ENCODE measurements at regions not wholly inside any gene's neighbourhood (a gene's known extent, or its start where the extent isn't known, plus 50 kb on each side); places are given as distances from the start of the nearest gene placed in this dataset.

DNA sequence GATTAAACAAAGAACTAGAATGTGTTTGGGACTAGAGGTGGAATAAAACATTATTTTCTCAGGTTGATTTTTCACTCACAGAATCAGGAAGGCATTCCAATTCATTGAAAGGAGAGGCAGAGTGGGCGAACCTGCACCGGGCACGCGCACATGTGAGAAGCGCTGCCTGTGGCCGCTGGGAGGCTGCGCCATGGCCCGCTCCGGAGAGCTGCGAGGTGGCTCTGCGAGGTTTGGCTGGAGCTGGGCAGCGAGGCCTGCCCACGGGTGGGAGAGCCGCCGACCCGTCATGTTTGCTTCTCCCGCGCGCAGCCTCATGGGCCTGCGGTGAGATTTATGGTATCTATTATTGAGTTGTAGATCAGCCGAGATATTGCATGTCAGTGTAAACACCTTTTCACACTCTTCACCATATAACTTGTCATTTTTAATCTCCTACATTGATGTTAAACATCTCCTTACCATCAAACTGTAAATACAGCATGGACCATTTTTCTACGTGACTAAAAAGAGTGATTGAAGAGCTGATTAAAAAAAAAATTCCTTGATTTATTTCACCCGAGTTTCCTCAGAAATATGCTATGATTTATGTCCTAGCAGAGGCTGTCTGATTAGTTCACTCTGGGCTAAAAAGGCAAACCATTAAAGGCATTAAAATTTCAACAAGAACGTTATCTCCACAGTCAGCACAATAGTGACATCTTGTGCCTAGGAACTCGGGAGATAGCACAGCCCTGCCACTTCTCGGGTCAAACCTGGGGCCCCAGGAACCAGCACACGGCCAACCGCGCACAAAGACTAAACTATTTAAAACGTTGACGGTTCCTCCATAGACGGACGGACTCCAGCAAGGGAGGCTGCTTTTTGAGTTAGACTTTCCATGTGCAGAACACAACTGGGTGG is 96.6 kb upstream of the RNF32 start:
- H3K4me1 ChIP-seq (ENCODE audit: control insufficient read depth, insufficient read depth, low read length), result no peaks in the 10 kb centered on the region
- H3K27me3 ChIP-seq (ENCODE audit: control insufficient read depth, insufficient read depth, low read length), result no peaks in the 10 kb centered on the region
- intact Hi-C loops (cut with micrococcal nuclease; ENCODE audit: unreplicated experiment) (no loop called here), in situ Hi-C loops (cut with HindIII; ENCODE audit: low pct_unique_long_range_greater_than_20kb, low sequenced_read_pairs) (no loop called here)
- no TSS peak for BruUV-seq (replicated peaks)
- no peaks in the 10 kb centered on the region for H3K36me3 ChIP-seq (ENCODE audit: control insufficient read depth, insufficient read depth, low read length)
- DNase-seq (ENCODE audit: low read depth, low spot score) (no peak), ATAC-seq (no peak)
- TF ChIP-seq CTCF (IDR thresholded peaks at IDR 0.05), result no peak
- TF ChIP-seq POLR2AphosphoS5 (IDR thresholded peaks at IDR 0.05; ENCODE audit: low read depth, low read length), result no peak
- no peak for TF ChIP-seq REST (IDR thresholded peaks at IDR 0.05; ENCODE audit: insufficient read depth in 1 of 2, low read depth in 2 of 2, low read length in 1 of 2)
- no peak for TF ChIP-seq TCF7L2 (IDR thresholded peaks at IDR 0.05; ENCODE audit: low read depth, low read length)
- no peak for TF ChIP-seq SIN3A (IDR thresholded peaks at IDR 0.05; ENCODE audit: borderline replicate concordance, insufficient read depth, low read depth, low read length)
- H3K27ac ChIP-seq (ENCODE audit: low read length), result no peak overlapping the region
- no peaks in the 10 kb centered on the region for H3K9me3 ChIP-seq (ENCODE audit: control insufficient read depth, insufficient read depth, low read depth, low read length)
- CTCF ChIA-PET, result no interaction called here
- no peak overlapping the region for H3K4me3 ChIP-seq (ENCODE audit: low read depth in 2 of 2, low read length in 2 of 2)
- POLR2A ChIA-PET, result no interaction called here

DNA sequence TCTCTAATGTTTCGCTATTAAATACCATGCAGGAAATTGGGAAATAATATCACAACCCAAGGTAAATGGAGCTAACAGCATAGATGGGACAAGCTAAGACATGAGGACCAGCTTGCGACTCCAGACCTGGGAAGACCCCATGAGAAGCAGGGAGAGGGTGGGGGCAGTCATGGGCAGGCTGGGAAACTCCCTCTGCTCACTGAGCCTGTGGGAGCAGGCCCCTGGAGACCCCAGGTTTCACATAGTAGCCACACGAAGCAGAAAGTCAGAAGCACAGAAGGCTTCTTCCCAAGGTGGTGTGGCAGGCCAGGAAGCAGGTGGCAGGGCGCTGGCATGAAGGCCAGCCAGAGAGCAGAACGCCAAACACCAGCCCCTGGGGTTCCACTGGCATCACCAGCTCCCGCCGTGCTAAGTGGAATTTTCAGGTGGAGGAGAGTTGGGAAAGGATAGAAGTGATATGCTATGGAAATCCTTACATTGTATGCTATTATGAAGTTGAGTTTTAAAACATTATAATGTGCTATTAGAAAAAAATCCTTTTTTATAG is 99.9 kb upstream of the RNF32 start:
- intact Hi-C loops (cut with micrococcal nuclease; ENCODE audit: unreplicated experiment), result no loop called here
- no peaks in the 10 kb centered on the region for H3K27me3 ChIP-seq (ENCODE audit: control insufficient read depth, insufficient read depth, low read length)
- no peak overlapping the region for H3K4me3 ChIP-seq (ENCODE audit: low read depth in 2 of 2, low read length in 2 of 2)
- no peak overlapping the region for H3K27ac ChIP-seq (ENCODE audit: low read length)
- no peaks in the 10 kb centered on the region for H3K9me3 ChIP-seq (ENCODE audit: control insufficient read depth, insufficient read depth, low read depth, low read length)
- CTCF ChIA-PET, result no interaction called here
- DNase-seq (ENCODE audit: low read depth, low spot score) (no peak), ATAC-seq (no peak)
- H3K36me3 ChIP-seq (ENCODE audit: control insufficient read depth, insufficient read depth, low read length), result no peaks in the 10 kb centered on the region
- in situ Hi-C loops (cut with HindIII; ENCODE audit: low pct_unique_long_range_greater_than_20kb, low sequenced_read_pairs), result no loop called here
- H3K4me1 ChIP-seq (ENCODE audit: control insufficient read depth, insufficient read depth, low read length), result no peaks in the 10 kb centered on the region
- no peak for TF ChIP-seq CTCF (IDR thresholded peaks at IDR 0.05)
- no peak for TF ChIP-seq POLR2AphosphoS5 (IDR thresholded peaks at IDR 0.05; ENCODE audit: low read depth, low read length)
- TF ChIP-seq TCF7L2 (IDR thresholded peaks at IDR 0.05; ENCODE audit: low read depth, low read length), result no peak
- TF ChIP-seq REST (IDR thresholded peaks at IDR 0.05; ENCODE audit: insufficient read depth in 1 of 2, low read depth in 2 of 2, low read length in 1 of 2), result no peak
- no peak for TF ChIP-seq SIN3A (IDR thresholded peaks at IDR 0.05; ENCODE audit: borderline replicate concordance, insufficient read depth, low read depth, low read length)
- BruUV-seq (replicated peaks), result no TSS peak
- POLR2A ChIA-PET, result no interaction called here

Measured in Panc1 (cell line).